ENCODE measurements at regions not wholly inside any gene's neighbourhood (a gene's known extent, or its start where the extent isn't known, plus 50 kb on each side); places are given as distances from the start of the nearest gene placed in this dataset.
A peak's percentile ranks its signal among the peaks of the same experiment; 100 is the strongest.

DNA sequence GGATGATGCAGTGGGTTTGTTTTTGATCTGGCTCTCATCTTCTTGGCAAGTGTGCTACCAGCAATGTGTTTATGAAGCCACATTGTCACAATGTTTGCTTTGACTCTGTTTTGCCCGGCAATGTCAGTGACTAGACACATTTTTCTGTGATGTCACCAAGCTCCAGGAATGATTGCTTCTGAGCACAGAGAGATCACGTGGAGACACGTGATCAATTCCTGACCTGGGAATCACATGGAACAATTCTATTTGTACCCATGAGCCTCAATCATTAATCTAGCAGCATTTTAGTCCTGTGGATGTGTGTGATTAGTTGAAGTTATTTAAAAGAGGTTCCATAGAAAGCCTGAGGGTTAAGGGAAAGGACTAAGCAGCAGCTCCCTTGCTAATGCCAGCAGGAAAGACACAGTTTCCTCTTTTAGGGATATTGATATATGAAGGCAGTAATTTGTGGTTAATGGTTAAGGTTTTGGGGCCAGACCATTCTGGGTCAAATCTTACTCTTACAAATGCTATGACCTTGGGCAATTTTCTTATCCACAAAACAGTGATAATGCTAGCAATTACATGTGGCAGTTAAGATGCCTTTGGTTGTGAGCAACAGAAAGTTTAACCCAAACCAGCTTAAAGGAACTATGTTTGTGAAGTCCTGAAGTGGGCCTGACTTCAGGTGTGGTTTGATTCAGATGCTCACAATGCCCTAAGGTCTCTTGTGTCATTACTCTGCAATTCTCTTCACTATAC, 59.0 kb downstream of the FASLG start:
- H3K9me3 ChIP-seq = no peaks in the 10 kb centered on the region
- no peak overlapping the region for H3K27ac ChIP-seq
- no peak for DNase-seq
- TF ChIP-seq, protein P1, sequence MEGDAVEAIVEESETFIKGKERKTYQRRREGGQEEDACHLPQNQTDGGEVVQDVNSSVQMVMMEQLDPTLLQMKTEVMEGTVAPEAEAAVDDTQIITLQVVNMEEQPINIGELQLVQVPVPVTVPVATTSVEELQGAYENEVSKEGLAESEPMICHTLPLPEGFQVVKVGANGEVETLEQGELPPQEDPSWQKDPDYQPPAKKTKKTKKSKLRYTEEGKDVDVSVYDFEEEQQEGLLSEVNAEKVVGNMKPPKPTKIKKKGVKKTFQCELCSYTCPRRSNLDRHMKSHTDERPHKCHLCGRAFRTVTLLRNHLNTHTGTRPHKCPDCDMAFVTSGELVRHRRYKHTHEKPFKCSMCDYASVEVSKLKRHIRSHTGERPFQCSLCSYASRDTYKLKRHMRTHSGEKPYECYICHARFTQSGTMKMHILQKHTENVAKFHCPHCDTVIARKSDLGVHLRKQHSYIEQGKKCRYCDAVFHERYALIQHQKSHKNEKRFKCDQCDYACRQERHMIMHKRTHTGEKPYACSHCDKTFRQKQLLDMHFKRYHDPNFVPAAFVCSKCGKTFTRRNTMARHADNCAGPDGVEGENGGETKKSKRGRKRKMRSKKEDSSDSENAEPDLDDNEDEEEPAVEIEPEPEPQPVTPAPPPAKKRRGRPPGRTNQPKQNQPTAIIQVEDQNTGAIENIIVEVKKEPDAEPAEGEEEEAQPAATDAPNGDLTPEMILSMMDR (IDR thresholded peaks at IDR 0.05) = no peak
- H3K27me3 ChIP-seq = no peaks in the 10 kb centered on the region
- intact Hi-C loops (cut with DNase I) = loop anchor here (2.0 to 5.0 kb wide), 2 partner anchors 271 to 289 kb away; no protein-coding TSS in a partner anchor
- H3K4me1 ChIP-seq = no peaks in the 10 kb centered on the region
- H3K9ac ChIP-seq (ENCODE audit: low read depth in 2 of 2, low read length in 2 of 2) = no peak overlapping the region
- H3K4me3 ChIP-seq = no peak overlapping the region
- no peaks in the 10 kb centered on the region for H3K36me3 ChIP-seq

DNA sequence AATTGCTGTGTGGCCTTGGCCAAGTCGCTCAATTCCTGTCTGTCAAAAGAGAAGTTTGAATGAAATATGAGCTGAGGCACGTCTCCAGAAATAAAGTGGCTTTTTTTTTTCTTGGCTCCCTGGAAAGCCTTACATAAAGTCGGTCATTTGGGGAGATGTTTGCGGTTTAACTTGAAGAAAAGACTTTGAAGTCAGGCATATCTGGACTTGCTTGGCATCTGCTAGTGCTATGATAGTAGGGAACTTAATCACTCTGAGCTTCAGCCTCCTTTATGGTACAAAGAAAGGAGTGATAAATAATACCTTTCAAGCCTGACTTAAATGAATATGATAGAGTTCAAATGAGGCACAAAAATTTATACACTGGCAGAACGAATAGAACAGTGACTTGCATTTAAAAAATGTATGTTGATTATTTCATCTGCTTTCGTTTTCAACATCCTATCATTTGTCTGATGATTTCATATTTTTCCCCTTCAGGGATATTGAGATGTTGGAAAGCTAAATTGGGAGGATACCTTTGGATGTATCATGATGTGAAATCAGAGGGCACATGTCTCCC, 60.2 kb downstream of the FASLG start:
- H3K27ac ChIP-seq = no peak overlapping the region
- intact Hi-C loops (cut with DNase I) = loop anchor here (2.0 to 5.0 kb wide), 2 partner anchors 272 to 290 kb away; no protein-coding TSS in a partner anchor
- H3K36me3 ChIP-seq = no peaks in the 10 kb centered on the region
- TF ChIP-seq, protein P1 (IDR thresholded peaks at IDR 0.05) = no peak
- no peak overlapping the region for H3K9ac ChIP-seq (ENCODE audit: low read depth in 2 of 2, low read length in 2 of 2)
- H3K27me3 ChIP-seq = no peaks in the 10 kb centered on the region
- no peak for DNase-seq
- H3K9me3 ChIP-seq = no peaks in the 10 kb centered on the region
- no peak overlapping the region for H3K4me3 ChIP-seq
- no peaks in the 10 kb centered on the region for H3K4me1 ChIP-seq

DNA sequence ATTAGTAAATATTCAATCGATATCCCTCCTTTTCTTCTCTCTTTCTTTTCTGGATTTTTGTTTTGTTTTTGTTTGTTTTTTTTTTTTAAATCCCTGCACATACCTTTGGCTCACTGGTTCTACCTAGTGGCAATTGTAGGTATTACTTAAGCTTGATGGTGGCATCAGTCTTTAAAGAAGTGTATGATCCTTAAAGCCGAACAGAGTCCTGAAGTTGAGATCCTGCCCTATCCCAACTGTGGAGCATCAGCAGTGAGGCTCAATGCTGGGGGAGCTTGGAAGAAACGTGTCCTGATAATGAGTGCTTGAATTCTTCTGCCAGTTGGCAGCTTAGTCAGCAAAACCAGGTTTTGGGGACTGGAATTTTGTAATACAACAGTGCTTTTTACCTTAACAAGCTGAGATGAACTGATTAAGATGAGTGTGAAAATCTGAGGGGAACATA, 60.8 kb downstream of the FASLG start:
- H3K27me3 ChIP-seq = no peaks in the 10 kb centered on the region
- intact Hi-C loops (cut with DNase I) = loop anchor here (2.0 to 5.0 kb wide), 2 partner anchors 272 to 291 kb away; no protein-coding TSS in a partner anchor
- H3K4me3 ChIP-seq = no peak overlapping the region
- no peaks in the 10 kb centered on the region for H3K36me3 ChIP-seq
- TF ChIP-seq, protein P1 (IDR thresholded peaks at IDR 0.05) = peak; percentile 83
- no peaks in the 10 kb centered on the region for H3K9me3 ChIP-seq
- no peak for DNase-seq
- no peak overlapping the region for H3K27ac ChIP-seq
- H3K9ac ChIP-seq (ENCODE audit: low read depth in 2 of 2, low read length in 2 of 2) = no peak overlapping the region
- H3K4me1 ChIP-seq = no peaks in the 10 kb centered on the region

DNA sequence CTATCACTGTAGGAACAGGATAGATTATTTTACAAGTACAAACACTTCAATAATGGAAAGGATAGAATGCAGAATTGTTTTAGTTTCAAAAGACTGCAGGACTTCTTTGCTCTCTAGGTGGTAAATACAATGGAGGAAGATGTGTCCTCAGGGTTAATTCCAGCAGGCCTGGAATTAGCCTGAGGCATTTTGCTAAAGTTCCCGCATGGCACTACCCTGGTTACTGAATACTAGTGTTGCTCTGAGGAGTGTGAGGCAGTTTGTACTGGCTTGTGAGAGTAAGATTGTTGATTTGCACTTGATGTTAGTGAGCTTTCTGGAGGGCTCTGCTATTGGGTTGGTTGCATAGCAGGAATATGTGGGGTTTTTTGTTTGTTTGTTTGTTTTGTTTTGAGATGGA, 61.4 kb downstream of the FASLG start:
- Histone ChIP-seq H3K9me3 (no peaks in the 10 kb centered on the region), H3K9ac (ENCODE audit: low read depth in 2 of 2, low read length in 2 of 2) (no peak overlapping the region), H3K4me3 (no peak overlapping the region), H3K36me3 (no peaks in the 10 kb centered on the region), H3K27me3 (no peaks in the 10 kb centered on the region), H3K27ac (no peak overlapping the region), H3K4me1 (no peaks in the 10 kb centered on the region)
- TF ChIP-seq, protein P1 (IDR thresholded peaks at IDR 0.05) = no peak
- intact Hi-C loops (cut with DNase I) = no loop called here
- no peak for DNase-seq

DNA sequence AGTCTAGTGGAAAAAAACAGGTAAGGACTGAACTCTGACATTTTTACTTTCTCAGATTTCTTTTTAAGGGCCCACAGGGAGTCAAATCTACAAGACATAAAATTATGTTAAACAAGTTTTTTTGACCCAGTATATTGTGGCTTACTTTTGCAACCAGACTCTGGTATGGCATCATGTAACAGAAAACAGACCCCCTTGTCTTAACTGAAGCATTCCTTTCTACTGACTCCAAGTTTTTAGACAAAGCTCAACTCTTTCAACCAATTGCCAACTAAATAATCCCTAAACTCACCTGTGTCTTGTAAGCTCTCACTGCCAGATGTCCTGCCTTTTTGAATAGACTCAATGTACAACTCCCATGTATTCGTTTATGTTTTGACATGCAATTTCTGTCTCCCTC, 64.3 kb downstream of the FASLG start:
- no peak for DNase-seq
- H3K27me3 ChIP-seq = no peaks in the 10 kb centered on the region
- H3K36me3 ChIP-seq = no peaks in the 10 kb centered on the region
- TF ChIP-seq, protein P1 (IDR thresholded peaks at IDR 0.05) = no peak
- intact Hi-C loops (cut with DNase I) = no loop called here
- H3K9ac ChIP-seq (ENCODE audit: low read depth in 2 of 2, low read length in 2 of 2) = no peak overlapping the region
- H3K9me3 ChIP-seq = no peaks in the 10 kb centered on the region
- no peaks in the 10 kb centered on the region for H3K4me1 ChIP-seq
- no peak overlapping the region for H3K27ac ChIP-seq
- H3K4me3 ChIP-seq = no peak overlapping the region

Data from colonic mucosa (tissue), 4 donors.